HG03039 (cell line): ENCODE measurements at regions not wholly inside any gene's neighbourhood (a gene's known extent, or its start where the extent isn't known, plus 50 kb on each side); places are given as distances from the start of the nearest gene placed in this dataset.

ENCODE experiments used
- ATAC-seq: cut with Tn5 transposase; IDR thresholded peaks from one replicate; pipeline ENCODE4 v1.9.1; 2021; ENCODE audit warnings: mild to moderate bottlenecking, moderate library complexity; ENCODE audit not compliant: unreplicated experiment

DNA sequence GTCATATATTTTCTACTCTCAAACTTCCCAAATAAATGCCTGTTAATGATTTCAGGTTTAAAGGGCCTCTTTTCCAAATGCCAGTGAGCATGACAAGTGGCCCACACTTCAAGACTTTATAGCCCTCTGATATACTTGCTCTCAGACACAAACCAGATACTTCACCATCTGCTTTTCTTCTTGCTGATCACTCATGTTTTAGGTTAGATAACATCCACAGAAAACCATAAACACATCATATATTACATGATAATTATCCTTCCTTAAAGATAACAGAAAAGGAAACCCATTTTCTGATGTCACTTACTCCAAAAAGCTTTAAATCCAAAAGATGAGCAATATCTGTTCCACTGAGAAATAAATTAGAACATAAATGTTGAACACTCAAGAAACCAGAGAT, 723.5 kb downstream of the LTN1 start:
- no peak for ATAC-seq

DNA sequence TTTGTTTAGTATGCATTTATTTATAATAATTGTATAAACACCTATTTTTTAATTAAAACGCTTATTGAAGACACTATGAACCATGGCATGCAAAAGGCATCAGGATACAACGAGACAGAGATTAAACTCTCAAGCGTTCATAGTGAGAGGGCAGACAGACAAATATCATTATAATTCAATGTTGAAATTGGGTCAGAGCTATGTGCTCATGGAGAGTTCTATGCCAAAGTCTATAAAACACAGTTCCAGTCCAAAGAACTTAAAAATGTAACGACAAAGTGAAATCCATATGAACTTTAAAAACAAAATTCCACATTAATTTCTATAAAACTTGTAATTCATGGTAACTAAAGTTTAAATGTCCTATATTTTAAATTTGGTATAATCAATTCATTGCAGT, 724.0 kb downstream of the LTN1 start:
- ATAC-seq = no peak

DNA sequence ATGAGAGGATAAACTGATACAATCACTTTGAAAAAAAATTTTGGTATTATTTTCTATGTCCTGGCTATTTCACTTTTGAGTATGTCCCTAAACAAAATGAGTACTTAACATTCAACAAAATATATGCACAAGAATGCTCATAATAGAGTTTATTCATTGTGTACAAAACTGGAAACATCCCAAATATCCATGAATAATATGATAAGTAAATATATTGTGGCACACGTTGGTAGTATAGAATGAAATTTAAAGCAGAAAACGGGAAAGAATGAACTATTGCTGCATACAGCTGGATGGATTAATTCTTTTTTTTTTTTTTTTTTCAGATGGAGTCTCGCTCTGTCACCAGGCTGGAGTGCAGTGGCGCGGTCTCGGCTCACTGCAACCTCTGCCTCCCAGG, 725.2 kb downstream of the LTN1 start:
- no peak for ATAC-seq

DNA sequence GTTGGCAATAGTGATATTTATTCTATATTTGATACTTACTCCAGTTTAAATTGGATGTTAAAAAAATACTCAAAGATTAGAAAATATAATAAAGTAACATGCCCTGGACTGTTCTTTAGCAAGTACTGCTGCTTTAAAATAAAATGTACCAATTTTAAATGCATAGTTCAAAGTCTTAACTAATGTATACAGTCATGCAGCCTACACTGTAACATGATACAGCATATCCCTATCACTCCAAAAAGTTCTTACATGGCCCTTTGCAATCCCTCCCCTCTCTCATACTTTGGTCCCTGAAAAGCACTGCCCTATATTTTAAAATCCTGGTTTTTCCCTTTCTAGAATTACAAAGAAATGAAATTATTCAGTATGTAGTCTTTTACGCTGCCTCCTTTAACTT, 726.6 kb downstream of the LTN1 start:
- ATAC-seq = no peak

DNA sequence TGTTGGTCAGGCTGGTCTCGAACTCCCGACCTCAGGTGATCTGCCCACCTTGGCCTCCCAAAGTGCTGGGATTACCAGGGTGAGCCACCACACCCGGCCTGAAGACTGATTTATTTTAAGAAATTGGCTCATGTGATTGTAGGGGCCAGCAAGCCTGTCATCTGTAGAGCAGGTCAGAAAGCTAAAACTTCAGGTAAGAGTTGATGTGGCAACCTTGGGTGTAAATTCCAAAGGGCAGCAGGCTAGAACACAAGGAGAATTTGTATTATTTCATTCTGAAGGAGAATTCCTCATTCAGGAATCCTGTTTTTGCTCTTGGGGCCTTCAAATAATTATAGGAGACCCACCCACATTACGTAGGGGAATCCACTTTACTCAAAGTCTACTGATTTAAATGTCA, 728.7 kb downstream of the LTN1 start:
- ATAC-seq = no peak

DNA sequence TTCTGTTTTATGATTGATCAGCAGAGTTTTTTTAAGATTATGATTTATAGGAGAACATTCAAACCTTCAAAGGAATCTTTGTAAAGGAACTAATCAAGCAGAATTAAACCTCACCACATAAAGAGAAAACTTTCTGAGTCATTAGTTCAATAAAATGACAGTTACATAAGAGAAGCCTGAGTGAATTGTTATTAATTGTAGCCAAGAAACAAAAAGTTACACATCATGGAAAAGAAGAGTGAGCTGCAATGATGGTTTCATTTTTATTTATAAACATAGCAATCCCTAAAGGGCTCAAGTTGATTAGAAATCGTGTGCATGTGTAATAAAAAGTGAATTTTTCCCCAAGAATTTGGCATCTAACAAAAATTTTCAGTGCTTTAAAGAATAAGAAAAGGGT, 731.4 kb downstream of the LTN1 start:
- ATAC-seq = no peak

DNA sequence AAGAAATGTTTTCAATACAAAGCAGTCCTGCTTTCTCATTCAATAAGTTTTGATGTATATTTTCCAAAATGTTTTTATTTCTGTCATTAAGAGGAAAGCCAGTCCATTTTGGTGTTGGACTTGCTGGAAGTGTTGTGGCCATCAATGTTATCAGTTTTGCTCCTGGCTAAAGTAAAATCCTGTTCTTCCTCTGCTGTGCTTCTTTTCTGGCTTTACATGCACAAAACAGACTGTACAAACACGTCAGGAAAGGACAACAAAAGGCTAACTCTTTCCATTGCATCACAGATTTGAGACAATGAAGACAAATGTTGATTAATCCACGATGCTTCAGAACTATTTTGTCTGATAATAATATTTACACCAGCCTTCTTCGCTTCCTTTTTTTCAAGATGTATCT, 735.4 kb downstream of the LTN1 start:
- no peak for ATAC-seq

DNA sequence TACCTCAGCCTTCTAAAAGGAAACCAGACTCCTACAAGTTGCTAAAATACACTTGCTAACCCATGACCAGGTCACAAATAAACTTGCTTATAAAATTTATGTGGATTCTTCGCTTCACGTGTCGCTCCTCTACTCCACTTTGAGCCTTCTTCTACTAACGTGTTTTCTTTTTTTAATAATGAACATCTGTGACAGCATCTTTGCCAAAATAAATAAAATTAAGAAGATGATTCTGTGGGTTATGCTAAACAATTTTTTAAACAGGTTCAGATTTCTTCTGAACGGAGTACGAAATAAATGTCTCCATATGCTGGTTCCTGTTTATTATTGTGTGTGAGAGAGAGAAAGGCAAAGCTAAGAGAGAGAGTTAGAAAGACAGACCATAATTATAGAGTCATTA, 735.8 kb downstream of the LTN1 start:
- no peak for ATAC-seq

DNA sequence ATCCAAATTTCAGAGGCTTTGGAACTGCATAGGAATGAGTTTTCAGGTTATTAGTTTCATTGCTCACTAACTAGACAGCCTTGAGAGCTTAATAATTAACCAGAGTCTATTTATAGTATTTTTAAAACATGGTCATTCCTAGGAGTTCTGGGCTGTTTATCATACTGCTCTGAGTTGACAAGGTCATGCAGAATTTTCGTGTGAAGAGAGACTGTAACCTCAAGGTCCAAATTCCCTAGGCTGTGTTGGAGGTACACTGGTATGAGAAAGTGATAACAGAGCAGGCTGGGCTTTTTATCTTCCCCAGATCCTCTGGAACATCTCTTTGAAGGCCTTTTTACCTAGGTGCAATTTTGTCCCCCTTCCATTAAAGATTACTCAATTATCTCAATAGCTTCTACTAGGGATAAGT, 736.3 kb downstream of the LTN1 start:
- ATAC-seq = no peak

DNA sequence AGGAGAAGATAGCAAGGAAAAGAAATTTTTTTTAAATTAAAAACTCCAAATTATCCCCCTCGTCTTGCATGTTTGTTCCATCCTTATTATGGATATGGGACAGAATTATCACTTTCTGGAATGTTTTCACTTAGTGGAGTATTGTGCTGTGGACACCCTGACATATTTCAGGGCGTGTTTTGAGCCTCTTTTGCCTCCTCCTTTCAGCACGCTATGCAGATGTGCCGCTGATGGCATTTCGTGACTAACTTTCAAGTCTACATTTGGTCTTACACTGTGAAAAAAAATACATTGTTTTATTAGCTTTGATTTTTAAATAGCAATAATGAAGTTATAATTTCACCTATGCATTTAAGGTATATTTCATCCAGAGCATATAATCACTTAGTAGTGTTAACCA, 738.7 kb downstream of the LTN1 start:
- ATAC-seq = no peak

DNA sequence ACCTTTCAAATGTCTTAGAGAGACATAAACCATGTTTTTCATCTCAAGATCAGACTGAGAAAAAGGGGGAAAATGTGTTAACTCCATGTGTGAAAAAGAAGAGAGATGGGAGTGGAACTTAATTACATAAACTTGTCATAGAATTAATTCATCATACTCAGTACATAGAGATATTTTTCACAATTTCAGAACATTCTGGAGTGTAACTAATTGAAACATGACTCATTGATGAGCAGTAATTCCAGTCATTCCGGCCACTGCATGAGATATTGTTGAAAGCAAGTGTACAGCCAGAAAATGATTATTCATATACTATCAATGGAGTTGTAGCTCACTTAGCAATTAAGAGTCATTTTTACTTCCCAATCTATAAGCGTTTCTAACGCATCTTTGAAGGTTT, 739.3 kb downstream of the LTN1 start:
- no peak for ATAC-seq

DNA sequence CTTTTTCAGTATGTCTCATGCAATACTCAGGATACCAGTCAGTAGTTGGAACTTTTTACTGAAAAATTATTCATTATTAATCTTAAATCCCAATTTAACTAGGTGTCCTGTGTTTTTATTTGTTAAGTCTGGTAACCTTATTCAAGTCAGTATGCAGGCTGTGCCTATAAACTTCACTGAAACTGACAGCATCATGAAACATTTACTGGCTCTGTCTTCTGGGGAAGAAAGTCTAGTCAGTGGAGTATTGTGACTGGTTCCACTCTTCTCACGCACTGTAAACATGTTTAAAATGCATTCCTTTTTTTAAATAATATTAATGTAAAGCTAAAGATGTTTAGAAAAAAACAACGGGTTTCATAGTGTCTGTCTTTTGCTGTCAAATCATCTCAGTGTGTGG, 739.7 kb downstream of the LTN1 start:
- ATAC-seq = no peak

DNA sequence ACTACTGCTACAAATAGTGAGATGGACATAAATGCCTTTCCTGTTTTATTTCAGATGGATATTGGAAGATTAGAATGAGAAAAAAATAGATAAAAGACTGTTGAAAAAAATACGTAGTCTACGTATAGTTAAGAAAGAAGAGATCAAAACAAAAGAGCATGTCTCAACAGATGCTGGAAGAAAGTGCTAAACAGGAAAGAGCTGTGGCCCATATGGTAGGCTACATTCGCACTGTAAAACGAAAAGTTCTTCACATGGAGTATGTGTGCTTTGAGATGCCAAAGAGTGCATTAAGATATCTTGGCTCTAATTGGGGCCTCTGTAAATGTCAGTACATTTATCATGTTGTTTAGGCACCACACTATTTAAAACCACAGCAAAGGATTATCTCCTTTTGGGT, 741.7 kb downstream of the LTN1 start:
- ATAC-seq = no peak

DNA sequence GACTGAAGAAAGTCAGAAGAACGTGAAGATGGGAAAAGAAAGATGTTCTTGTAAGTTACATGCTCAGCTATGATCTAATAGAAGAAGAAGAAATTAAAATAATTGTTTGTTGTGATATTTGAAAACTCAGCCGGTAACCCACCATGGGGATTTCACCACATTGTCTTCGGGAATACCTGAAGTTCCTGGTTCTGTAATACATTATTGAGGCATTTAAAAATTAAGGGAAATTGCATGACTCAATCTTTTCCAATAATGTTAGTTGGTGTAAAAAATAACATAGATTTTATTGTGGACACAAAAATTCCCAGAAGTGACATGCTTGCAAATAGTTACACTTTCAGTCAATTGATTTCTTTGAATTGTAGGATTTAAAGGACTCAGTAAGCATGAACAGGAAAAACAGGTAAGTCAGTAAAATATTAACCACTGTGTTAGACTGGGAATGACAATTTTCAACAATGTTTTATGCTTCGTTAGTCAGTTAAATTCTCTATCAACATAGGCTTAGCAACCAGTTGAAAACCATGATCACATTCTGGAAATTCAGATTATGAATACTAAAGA, 745.1 kb downstream of the LTN1 start:
- ATAC-seq = no peak

DNA sequence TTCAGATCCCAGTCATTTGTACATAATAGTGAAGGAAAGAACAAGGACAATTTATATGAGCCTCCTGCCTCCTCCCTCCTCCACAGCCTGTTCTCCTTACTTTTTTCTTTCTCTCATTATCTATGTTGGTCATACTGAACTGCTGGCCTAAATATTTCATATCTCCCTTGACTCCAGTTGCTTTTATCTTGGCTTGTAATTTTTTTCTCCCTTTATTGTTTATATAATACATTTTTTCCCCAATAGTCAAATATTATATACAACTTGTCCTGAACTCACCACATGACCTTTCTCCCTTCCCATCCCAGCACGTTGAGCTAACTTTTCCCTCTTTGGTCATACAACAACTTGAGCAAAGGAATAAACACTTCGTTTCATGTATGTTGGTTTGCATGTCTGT, 752.1 kb downstream of the LTN1 start:
- no peak for ATAC-seq

DNA sequence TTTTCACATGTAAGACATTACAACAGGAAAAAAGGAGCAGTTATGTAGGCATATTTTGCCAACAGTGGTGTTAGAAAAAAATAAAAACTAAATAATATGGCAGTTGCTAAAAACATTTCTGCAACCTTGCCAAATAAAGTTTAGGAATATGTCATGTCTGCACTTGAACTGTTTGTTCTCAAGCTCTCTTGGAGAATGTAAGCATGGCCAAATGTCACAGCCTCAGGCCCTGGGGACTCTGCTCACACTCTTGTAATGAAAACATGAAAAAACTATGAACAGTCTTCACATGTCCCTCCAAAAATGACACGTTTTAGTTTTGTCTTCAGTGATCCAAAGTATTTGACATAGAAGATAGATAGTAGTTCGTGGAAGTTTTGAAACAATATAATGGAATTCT, 753.3 kb downstream of the LTN1 start:
- ATAC-seq = no peak

DNA sequence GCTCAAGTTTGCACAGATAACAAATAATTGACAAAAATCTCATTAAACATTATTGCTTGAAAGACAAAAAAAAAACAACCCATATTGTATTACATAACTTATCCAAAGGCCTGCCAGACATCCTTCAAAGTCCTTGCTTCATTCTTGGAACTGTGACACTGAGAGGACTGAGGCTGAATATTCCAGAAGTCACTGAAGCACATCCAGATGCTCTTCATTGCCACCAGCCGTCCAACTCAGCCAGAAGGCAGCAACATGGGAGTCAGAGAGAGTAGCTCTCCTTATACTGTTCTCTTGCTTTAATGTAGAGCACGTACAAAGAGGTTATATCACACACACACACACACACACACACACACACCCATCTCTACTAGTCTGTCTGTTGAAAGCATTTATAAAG, 755.0 kb downstream of the LTN1 start:
- no peak for ATAC-seq

DNA sequence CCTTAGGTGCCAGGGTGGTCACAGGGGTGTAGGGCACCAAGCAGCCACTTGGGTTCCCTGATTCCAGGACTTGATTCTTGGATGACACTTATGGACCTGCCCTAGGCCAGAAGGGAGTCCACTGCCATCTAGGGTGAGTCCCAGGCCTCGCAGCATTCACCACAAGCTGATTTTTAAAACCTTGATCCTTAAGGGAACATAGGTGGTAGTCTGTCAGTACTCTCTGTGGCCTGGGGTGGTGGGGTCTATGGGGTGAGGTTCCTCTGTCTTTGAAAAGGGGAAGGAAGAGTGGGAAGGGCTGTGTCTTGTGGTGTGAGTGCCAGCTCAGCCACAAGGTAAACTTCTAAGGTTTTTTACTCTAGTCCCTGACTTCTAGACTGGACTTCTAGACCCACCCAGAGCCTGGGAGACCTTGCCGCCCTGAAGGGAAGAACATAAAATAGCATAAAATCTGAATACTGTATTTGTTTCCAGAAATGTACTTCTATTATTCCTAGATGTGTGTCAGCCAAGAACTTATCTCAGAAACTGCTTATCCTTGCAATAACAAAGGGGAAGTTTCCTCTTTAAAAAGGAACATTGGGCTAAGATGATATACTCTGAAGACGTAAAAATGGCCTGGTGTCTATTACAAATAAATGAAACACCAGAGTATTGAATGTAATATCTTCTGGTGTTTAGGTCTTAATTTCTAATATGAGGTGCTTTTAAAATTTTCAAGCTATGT, 757.3 kb downstream of the LTN1 start:
- ATAC-seq = no peak

DNA sequence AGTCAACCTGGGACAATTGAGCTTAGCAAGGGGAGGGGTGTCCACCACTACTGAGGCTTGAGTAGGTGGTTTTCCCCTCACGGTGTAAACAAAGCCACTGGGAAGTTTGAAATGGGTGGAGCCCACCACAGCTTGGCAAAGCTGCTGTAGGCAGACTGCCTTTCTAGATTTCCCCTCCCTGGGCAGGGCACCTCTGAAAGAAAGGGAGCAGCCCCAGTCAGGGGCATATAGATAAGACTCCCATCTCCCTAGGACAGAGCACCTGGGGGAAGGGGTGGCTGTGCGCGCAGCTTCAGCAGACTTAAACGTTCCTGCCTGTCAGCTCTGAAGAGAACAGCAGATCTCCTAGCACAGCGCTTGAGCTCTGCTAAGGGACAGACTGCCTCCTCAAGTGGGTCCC, 758.4 kb downstream of the LTN1 start:
- no peak for ATAC-seq

DNA sequence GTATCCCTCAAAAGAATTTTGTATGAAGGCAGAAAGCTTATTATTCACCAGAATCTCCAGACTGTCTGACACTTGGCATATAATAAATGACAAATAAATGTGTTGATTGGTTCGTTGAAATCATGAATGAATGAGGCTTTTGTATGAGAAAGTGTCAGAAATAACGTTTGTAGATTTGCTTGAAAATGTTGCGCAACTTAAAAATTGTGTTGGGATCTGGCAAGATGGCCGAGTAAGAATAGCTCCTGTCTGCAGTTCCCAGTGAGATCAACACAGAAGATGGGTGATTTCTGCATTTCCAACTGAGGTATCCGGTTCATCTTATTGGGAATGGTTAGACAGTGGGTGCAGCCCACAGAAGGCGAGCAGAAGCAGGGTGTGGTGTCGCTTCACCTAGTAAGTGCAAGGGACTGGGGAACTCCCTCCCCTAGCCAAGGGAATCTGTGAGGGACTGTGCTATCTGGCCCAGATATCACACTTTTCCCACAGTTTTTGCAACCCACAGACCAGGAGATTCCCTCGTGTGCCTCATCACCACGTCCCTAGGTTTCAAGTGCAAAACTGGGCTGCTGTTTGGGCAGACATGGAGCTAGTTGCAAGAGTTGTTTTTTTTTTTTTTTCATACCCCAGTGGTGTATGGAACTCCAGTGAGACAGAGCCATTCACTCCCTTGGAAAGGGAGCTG, 759.0 kb downstream of the LTN1 start:
- ATAC-seq = no peak

DNA sequence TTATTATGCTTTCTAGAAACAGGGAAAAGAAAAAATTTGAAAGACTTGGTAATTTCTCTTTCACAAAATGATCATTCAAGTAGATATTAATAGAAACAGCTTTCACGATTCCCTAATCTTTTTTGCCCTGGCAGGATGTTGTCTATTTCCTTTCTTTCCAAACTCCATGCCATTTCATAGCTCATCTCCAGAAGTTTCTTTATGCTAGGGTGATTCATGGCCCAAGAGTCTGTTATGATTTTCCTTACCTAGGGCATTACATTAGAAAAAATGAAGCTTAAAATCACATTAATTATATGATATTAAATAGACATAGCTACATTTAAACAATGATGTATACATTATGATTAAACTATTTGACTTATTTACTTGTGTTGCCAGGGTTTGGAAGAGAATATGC, 762.1 kb downstream of the LTN1 start:
- no peak for ATAC-seq

DNA sequence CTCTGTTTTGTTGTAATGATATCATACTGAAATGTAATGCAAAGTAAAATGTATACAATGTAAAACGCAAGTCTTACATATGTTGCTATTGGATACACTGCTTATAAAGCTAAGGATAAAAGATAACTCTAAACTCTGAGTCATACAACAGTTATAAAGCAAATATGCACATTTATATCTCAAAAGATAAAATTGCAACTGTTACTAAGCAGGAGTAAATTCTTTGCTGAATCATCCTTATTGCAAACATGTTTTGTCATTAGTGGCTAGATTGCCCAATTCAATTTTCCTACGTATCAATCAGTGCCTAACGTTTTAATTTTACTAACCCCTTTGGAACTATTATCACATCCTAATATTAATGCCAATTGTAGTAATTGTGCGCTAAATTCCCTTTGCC, 762.9 kb downstream of the LTN1 start:
- ATAC-seq = no peak

DNA sequence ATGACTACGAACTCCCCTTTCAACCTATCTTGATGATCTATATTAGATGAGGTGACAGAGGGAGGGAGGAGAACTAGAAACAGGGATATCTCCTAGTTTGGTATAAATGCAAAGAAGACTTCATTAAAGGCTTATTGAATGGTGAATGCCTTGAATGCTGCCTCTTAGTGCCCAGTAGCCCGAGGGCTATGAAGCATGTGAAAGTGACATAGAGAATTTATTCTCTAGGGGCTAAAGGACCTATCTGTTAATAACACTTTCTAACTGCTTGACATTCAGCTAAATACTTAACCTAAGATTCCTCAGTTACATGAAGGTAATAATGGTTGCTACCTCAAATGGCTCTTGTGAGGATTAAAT, 764.1 kb downstream of the LTN1 start:
- no peak for ATAC-seq
